SU-DHL-6 (cell line): ENCODE measurements at regions not wholly inside any gene's neighbourhood (a gene's known extent, or its start where the extent isn't known, plus 50 kb on each side); places are given as distances from the start of the nearest gene placed in this dataset.
"Not testable (repeated sequence)": the region's sequence is repeated elsewhere in the genome, so short reads cannot be mapped to it uniquely, and the experiment has no call there.

Experiments
- H2AFZ ChIP-seq: fragments of 200-600 bp; sonication (generic); 2 replicates; pipeline ENCODE4 v1.6.1; 2014; ENCODE audit warnings: low read depth, mild to moderate bottlenecking, moderate library complexity, mixed read lengths, antibody characterized with exemption, low read length; ENCODE audit not compliant: severe bottlenecking
- H3F3A ChIP-seq: fragments of 200-600 bp; shearing (Covaris generic); 2 replicates; pipeline ENCODE4 v1.6.0; 2016; ENCODE audit warnings: antibody characterized with exemption, mild to moderate bottlenecking; ENCODE audit not compliant: insufficient read depth
- H3K27ac ChIP-seq: fragments of 200-600 bp; sonication (generic); 2 replicates; pipeline ENCODE4 v1.5.1; 2016; ENCODE audit warnings: low read depth, mild to moderate bottlenecking, low read length, moderate library complexity, mixed read lengths
- H3K27me3 ChIP-seq: fragments of 200-600 bp; sonication (generic), shearing (Covaris generic); 2 replicates; pipeline ENCODE4 v1.6.0; 2014; ENCODE audit warnings: mild to moderate bottlenecking, low read length
- H3K36me3 ChIP-seq: fragments of 200-600 bp; sonication (generic); 2 replicates; pipeline ENCODE4 v1.6.1; 2014; ENCODE audit warnings: mild to moderate bottlenecking, low read length, mixed read lengths
- H3K4me2 ChIP-seq: fragments of 300-600, 200-600 bp; shearing (Covaris generic), sonication (generic); 2 replicates; pipeline ENCODE4 v1.6.0; 2014; ENCODE audit warnings: low read length, low read depth, mild to moderate bottlenecking; ENCODE audit not compliant: poor library complexity, severe bottlenecking
- H3K4me3 ChIP-seq: fragments of 200-600 bp; sonication (generic); 2 replicates; pipeline ENCODE4 v1.5.1; 2014; ENCODE audit warnings: antibody characterized with exemption, low read length, mild to moderate bottlenecking, mixed read lengths; ENCODE audit not compliant: insufficient read depth, poor library complexity, severe bottlenecking
- H3K79me2 ChIP-seq: fragments of 200-600 bp; sonication (generic); 2 replicates; pipeline ENCODE4 v1.6.1; 2014; ENCODE audit warnings: mild to moderate bottlenecking, low read length, moderate library complexity; ENCODE audit not compliant: insufficient read depth
- H3K9ac ChIP-seq: fragments of 200-600 bp; sonication (generic); 2 replicates; pipeline ENCODE4 v1.7.0; 2014; ENCODE audit warnings: mild to moderate bottlenecking, low read length
- H3K9me2 ChIP-seq: fragments of 200-600 bp; sonication (generic); replicated peaks from 2 replicates; pipeline ENCODE4 v1.6.1; 2014; ENCODE audit warnings: low read length; ENCODE audit not compliant: insufficient read depth
- H3K9me3 ChIP-seq: fragments of 200-600 bp; sonication (generic); 2 replicates; pipeline ENCODE4 v1.6.1; 2014; ENCODE audit warnings: low read length, mixed read lengths; ENCODE audit not compliant: insufficient read depth
- H4K20me1 ChIP-seq: fragments of 200-600 bp; sonication (generic); 2 replicates; pipeline ENCODE4 v1.6.1; 2014; ENCODE audit warnings: low read depth, mild to moderate bottlenecking, antibody characterized with exemption, low read length, moderate library complexity, mixed read lengths
- EZH2phosphoT487 ChIP-seq: fragments of 200-600 bp; sonication (generic), shearing (Covaris generic); conservative IDR thresholded peaks from 2 replicates; pipeline ENCODE4 v1.6.1; 2018; ENCODE audit warnings: mild to moderate bottlenecking, antibody characterized with exemption, low read length, moderate library complexity, mixed read lengths
- TF ChIP-seq, protein P1 (sequence below): fragments of 200-600 bp; sonication (generic); IDR thresholded peaks from one replicate; pipeline ENCODE4 v1.5.1; 2017; ENCODE audit warnings: antibody characterized with exemption, mild to moderate bottlenecking, low read length, moderate library complexity; ENCODE audit not compliant: insufficient read depth, poor library complexity, severe bottlenecking

DNA sequence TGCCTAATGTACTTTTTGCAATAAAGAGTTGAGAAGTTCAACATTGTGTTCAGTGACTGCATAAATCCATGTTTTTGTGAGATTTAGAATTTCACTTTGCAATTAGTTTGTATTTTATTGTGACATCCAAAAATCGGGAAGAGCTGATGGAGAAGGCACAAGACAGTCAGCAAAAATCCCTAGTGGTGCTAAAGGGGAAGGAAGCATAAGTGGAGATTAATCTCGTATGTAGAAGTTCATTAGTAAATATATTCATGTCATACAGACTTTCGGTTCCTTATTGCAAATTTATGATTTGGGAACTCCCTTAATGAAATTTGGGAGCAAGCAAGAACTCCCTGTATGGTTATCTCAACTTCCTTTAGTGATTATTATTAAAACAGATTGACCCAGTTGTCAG is 57.8 kb upstream of the SLC39A8 start:
- no peaks in the 10 kb centered on the region for H3K79me2 ChIP-seq
- H3K4me2 ChIP-seq, result no peak overlapping the region
- H3K27ac ChIP-seq, result no peak overlapping the region
- H4K20me1 ChIP-seq, result no peaks in the 10 kb centered on the region
- no peaks in the 10 kb centered on the region for H3K9me2 ChIP-seq
- no peak overlapping the region for H2AFZ ChIP-seq
- H3F3A ChIP-seq, result no peaks in the 10 kb centered on the region
- H3K36me3 ChIP-seq, result no peaks in the 10 kb centered on the region
- H3K4me3 ChIP-seq, result no peak overlapping the region
- no peaks in the 10 kb centered on the region for H3K9me3 ChIP-seq
- TF ChIP-seq EZH2phosphoT487, result no peak
- TF ChIP-seq, protein P1, sequence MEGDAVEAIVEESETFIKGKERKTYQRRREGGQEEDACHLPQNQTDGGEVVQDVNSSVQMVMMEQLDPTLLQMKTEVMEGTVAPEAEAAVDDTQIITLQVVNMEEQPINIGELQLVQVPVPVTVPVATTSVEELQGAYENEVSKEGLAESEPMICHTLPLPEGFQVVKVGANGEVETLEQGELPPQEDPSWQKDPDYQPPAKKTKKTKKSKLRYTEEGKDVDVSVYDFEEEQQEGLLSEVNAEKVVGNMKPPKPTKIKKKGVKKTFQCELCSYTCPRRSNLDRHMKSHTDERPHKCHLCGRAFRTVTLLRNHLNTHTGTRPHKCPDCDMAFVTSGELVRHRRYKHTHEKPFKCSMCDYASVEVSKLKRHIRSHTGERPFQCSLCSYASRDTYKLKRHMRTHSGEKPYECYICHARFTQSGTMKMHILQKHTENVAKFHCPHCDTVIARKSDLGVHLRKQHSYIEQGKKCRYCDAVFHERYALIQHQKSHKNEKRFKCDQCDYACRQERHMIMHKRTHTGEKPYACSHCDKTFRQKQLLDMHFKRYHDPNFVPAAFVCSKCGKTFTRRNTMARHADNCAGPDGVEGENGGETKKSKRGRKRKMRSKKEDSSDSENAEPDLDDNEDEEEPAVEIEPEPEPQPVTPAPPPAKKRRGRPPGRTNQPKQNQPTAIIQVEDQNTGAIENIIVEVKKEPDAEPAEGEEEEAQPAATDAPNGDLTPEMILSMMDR, result no peak
- no peaks in the 10 kb centered on the region for H3K27me3 ChIP-seq
- H3K9ac ChIP-seq, result no peak overlapping the region

DNA sequence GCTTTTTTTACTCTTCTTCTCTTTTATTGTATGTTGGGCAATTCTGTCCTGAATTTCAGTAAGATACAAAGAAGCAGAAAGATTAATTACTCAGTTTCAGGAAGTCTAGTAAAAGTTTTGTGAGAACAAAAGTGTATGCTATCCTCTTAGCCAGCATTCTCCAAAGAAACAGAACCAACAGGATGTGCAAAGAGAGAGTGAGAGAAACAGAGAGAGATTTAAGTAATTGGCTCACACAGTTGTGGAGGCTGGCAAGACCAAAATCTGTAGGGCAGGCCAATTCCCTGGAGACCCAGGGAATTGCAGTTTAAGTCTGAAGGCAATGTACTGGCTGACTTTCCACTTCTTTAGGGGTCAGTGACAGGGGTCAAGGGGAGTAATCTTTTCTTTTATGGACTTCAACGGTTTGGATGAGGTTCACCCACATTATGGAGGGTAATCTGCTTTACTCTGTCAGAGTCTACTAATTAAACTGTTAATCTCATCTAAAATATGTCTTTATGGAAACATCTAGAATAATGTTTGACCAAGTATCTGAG is 59.2 kb upstream of the SLC39A8 start:
- Histone ChIP-seq H3K4me3 (no peak overlapping the region), H3F3A (no peaks in the 10 kb centered on the region), H3K27ac (no peak overlapping the region), H3K27me3 (no peaks in the 10 kb centered on the region), H3K9me2 (no peaks in the 10 kb centered on the region), H3K79me2 (no peaks in the 10 kb centered on the region), H3K4me2 (no peak overlapping the region), H3K9ac (no peak overlapping the region), H2AFZ (no peak overlapping the region), H4K20me1 (no peaks in the 10 kb centered on the region), H3K36me3 (no peaks in the 10 kb centered on the region), H3K9me3 (no peaks in the 10 kb centered on the region)
- TF ChIP-seq, protein P1, result no peak
- no peak for TF ChIP-seq EZH2phosphoT487

DNA sequence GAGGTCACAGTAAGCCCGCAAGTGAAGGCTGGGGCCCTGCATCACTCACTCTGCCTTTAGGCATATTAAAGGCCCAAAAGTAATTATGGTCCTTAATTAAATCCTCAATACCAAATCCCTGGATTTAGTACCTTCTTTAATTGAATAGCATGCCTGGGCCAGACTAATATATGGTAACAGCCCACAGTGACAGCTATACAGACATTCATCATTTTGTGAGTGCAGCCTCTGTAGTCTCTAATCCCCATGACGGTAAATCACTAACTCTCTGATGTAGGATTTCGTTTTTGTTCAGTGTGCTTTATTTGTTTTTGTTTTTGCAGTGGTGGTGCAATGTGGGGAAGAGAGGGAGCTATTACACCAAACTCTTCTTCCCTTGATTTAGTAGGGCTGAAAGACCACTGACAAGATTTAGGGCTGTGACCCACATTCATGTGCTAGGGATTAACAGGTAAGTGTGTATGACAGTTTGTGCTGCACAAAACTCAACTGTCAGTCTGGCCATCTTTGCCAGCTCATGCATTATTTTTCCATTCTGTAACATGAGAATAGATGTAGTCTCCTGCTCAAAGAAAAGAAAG is 60.6 kb upstream of the SLC39A8 start:
- Histone ChIP-seq H3K27ac (no peak overlapping the region), H3F3A (no peaks in the 10 kb centered on the region), H3K27me3 (no peaks in the 10 kb centered on the region), H3K36me3 (no peaks in the 10 kb centered on the region), H3K9me3 (no peaks in the 10 kb centered on the region), H3K79me2 (no peaks in the 10 kb centered on the region), H4K20me1 (no peaks in the 10 kb centered on the region), H3K4me2 (no peak overlapping the region), H2AFZ (no peak overlapping the region), H3K9ac (no peak overlapping the region), H3K4me3 (no peak overlapping the region), H3K9me2 (no peaks in the 10 kb centered on the region)
- no peak for TF ChIP-seq EZH2phosphoT487
- TF ChIP-seq, protein P1, result no peak

DNA sequence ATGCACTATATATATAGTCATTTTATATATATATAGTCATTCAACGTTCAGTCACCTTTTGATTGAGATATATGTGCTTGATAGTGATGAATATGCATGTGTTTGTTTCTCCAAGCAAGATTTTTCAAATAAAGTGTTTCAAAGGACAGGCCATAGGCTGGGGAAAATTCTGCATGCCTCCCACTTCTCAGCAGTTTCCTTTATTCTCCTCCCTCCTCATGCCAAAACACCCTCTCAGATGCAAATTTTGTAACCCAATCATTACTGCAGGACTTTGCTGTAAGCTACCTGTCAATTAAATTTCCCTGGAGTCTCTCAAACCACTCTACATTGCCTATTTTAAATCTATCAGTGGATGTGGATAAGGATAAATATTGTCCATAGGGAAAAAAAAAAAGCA is 65.6 kb upstream of the SLC39A8 start:
- H3K4me3 ChIP-seq, H3K27ac ChIP-seq, H3K4me2 ChIP-seq, H2AFZ ChIP-seq, H4K20me1 ChIP-seq, H3K9me3 ChIP-seq, H3F3A ChIP-seq, H3K9ac ChIP-seq, H3K9me2 ChIP-seq, H3K79me2 ChIP-seq, H3K36me3 ChIP-seq, H3K27me3 ChIP-seq: not testable (repeated sequence)
